Astrocyte (in vitro differentiated cells and primary cell): ENCODE measurements at regions not wholly inside any gene's neighbourhood (a gene's known extent, or its start where the extent isn't known, plus 50 kb on each side); places are given as distances from the start of the nearest gene placed in this dataset.

Experiments
- DNase-seq: peaks from one replicate; pipeline ENCODE4 v3.0.0-alpha.2; 2010; ENCODE audit warnings: low read depth
- FAIRE-seq: peaks from 2 replicates; lab custom pipeline; 2011; peaks lifted over from hg19 to GRCh38; lab: Jason Lieb, UNC
- H2AFZ ChIP-seq: 2 replicates; pipeline ENCODE4 v1.6.0; 2012; ENCODE audit warnings: low read depth, low read length, inconsistent platforms
- H3K27ac ChIP-seq: 2 replicates; pipeline ENCODE4 v1.5.1; 2011; ENCODE audit warnings: low read depth, low read length, inconsistent platforms
- H3K27me3 ChIP-seq: 2 replicates; pipeline ENCODE4 v1.6.0; 2011; ENCODE audit warnings: low read length, inconsistent platforms; ENCODE audit not compliant: insufficient read depth
- H3K36me3 ChIP-seq: 2 replicates; pipeline ENCODE4 v1.5.1; 2011; ENCODE audit warnings: low read length, inconsistent platforms; ENCODE audit not compliant: insufficient read depth
- H3K4me1 ChIP-seq: 2 replicates; pipeline ENCODE4 v1.5.1; 2011; ENCODE audit warnings: low read length, inconsistent platforms; ENCODE audit not compliant: insufficient read depth
- H3K4me2 ChIP-seq: 2 replicates; pipeline ENCODE4 v1.6.0; 2012; ENCODE audit warnings: low read length, inconsistent platforms
- H3K4me3 ChIP-seq: 2 replicates; pipeline ENCODE4 v1.5.1; 2011; ENCODE audit warnings: low read depth, mild to moderate bottlenecking, low read length, inconsistent platforms; ENCODE audit not compliant: insufficient read depth
- H3K79me2 ChIP-seq: 2 replicates; pipeline ENCODE4 v1.6.0; 2012; ENCODE audit warnings: mild to moderate bottlenecking, low read length, inconsistent platforms; ENCODE audit not compliant: insufficient read depth
- H3K9ac ChIP-seq: 2 replicates; pipeline ENCODE4 v1.6.0; 2012; ENCODE audit warnings: mild to moderate bottlenecking, low read length, inconsistent platforms
- H3K9me3 ChIP-seq: 2 replicates; pipeline ENCODE4 v1.5.1; 2012; ENCODE audit warnings: low read depth, mild to moderate bottlenecking, low read length, inconsistent platforms; ENCODE audit not compliant: insufficient read depth
- H4K20me1 ChIP-seq: 2 replicates; pipeline ENCODE4 v1.6.0; 2012; ENCODE audit warnings: low read length, inconsistent platforms; ENCODE audit not compliant: insufficient read depth
- H3K27ac Mint-ChIP-seq: one replicate; pipeline ENCODE4 v1.8.0; 2021; ENCODE audit warnings: mild to moderate bottlenecking, mixed read lengths; ENCODE audit not compliant: unreplicated experiment
- H3K27me3 Mint-ChIP-seq: one replicate; pipeline ENCODE4 v1.8.0; 2021; ENCODE audit warnings: low read depth, mixed read lengths; ENCODE audit not compliant: unreplicated experiment
- H3K36me3 Mint-ChIP-seq: one replicate; pipeline ENCODE4 v1.8.0; 2021; ENCODE audit warnings: low read depth, mixed read lengths; ENCODE audit not compliant: unreplicated experiment
- H3K4me1 Mint-ChIP-seq: one replicate; pipeline ENCODE4 v1.8.0; 2021; ENCODE audit warnings: low read depth, mixed read lengths; ENCODE audit not compliant: unreplicated experiment
- H3K4me3 Mint-ChIP-seq: one replicate; pipeline ENCODE4 v1.8.0; 2021; ENCODE audit warnings: mild to moderate bottlenecking, moderate library complexity, mixed read lengths; ENCODE audit not compliant: unreplicated experiment
- H3K9me3 Mint-ChIP-seq: one replicate; pipeline ENCODE4 v1.8.0; 2021; ENCODE audit warnings: mild to moderate bottlenecking, mixed read lengths; ENCODE audit not compliant: unreplicated experiment
- CTCF ChIP-seq: IDR thresholded peaks from 2 replicates; pipeline ENCODE4 v1.5.1; 2011; ENCODE audit warnings: low read depth, mild to moderate bottlenecking, inconsistent platforms, low read length, moderate library complexity; ENCODE audit not compliant: insufficient read depth
- EZH2 ChIP-seq: IDR thresholded peaks from 2 replicates; pipeline ENCODE4 v1.6.1; 2012; ENCODE audit warnings: mild to moderate bottlenecking, low read length, inconsistent platforms; ENCODE audit not compliant: insufficient read depth

- H3K36me3 ChIP-seq, result no peaks in the 10 kb centered on the region
- no peaks in the 10 kb centered on the region for H3K27me3 Mint-ChIP-seq
- no peaks in the 10 kb centered on the region for H3K9me3 Mint-ChIP-seq
- H3K79me2 ChIP-seq, result no peaks in the 10 kb centered on the region
- no peak overlapping the region for H3K27ac ChIP-seq
- H3K36me3 Mint-ChIP-seq, result no peaks in the 10 kb centered on the region
- H3K4me1 ChIP-seq, result peaks cover 13% of the 10 kb centered on the region
- H3K9ac ChIP-seq, result no peak overlapping the region
- H4K20me1 ChIP-seq, result no peaks in the 10 kb centered on the region
- DNase-seq, result no peak
- H3K4me3 ChIP-seq, result no peak overlapping the region
- TF ChIP-seq CTCF, result no peak
- no peak for TF ChIP-seq EZH2
- H3K27me3 ChIP-seq, result no peaks in the 10 kb centered on the region
- peaks cover 20% of the 10 kb centered on the region for H3K4me1 Mint-ChIP-seq
- peak overlapping the region; percentile 6 for H3K4me2 ChIP-seq
- no peak overlapping the region for H3K27ac Mint-ChIP-seq
- FAIRE-seq, result no peak
- no peak overlapping the region for H3K4me3 Mint-ChIP-seq
- H2AFZ ChIP-seq, result peak overlapping the region; percentile 63
- H3K9me3 ChIP-seq, result no peaks in the 10 kb centered on the region
Measured at GRCh38 chr9:129561594-129562281, 59.2 kb downstream of the C9orf50 start.

- H3K27ac Mint-ChIP-seq, result no peak overlapping the region
- Histone ChIP-seq H3K4me1 (peaks cover 19% of the 10 kb centered on the region), H3K4me2 (no peak overlapping the region), H4K20me1 (no peaks in the 10 kb centered on the region), H3K4me3 (no peak overlapping the region), H3K27me3 (no peaks in the 10 kb centered on the region), H3K79me2 (no peaks in the 10 kb centered on the region), H2AFZ (no peak overlapping the region), H3K27ac (no peak overlapping the region), H3K9me3 (no peaks in the 10 kb centered on the region), H3K9ac (no peak overlapping the region), H3K36me3 (no peaks in the 10 kb centered on the region)
- no peaks in the 10 kb centered on the region for H3K36me3 Mint-ChIP-seq
- no peak for DNase-seq
- peaks cover 25% of the 10 kb centered on the region for H3K4me1 Mint-ChIP-seq
- TF ChIP-seq EZH2 (no peak), CTCF (no peak)
- H3K27me3 Mint-ChIP-seq, result no peaks in the 10 kb centered on the region
- FAIRE-seq, result no peak
- H3K4me3 Mint-ChIP-seq, result no peak overlapping the region
- no peaks in the 10 kb centered on the region for H3K9me3 Mint-ChIP-seq
Measured at GRCh38 chr9:129560881-129561306, 60.0 kb downstream of the C9orf50 start.

GRCh38 chr9:129559506-129559881 is 61.4 kb downstream of the C9orf50 start:
- H3K79me2 ChIP-seq, result no peaks in the 10 kb centered on the region
- FAIRE-seq (no peak), DNase-seq (no peak)
- no peak overlapping the region for H3K4me3 ChIP-seq
- no peaks in the 10 kb centered on the region for H3K36me3 ChIP-seq
- TF ChIP-seq EZH2 (no peak), CTCF (no peak)
- Mint-ChIP-seq H3K36me3 (no peaks in the 10 kb centered on the region), H3K9me3 (no peaks in the 10 kb centered on the region), H3K4me1 (peaks cover 29% of the 10 kb centered on the region), H3K27ac (no peak overlapping the region), H3K27me3 (no peaks in the 10 kb centered on the region), H3K4me3 (no peak overlapping the region)
- no peaks in the 10 kb centered on the region for H3K9me3 ChIP-seq
- no peak overlapping the region for H3K27ac ChIP-seq
- no peaks in the 10 kb centered on the region for H3K27me3 ChIP-seq
- no peak overlapping the region for H2AFZ ChIP-seq
- H3K4me1 ChIP-seq, result peaks cover 19% of the 10 kb centered on the region
- H4K20me1 ChIP-seq, result no peaks in the 10 kb centered on the region
- H3K9ac ChIP-seq, result no peak overlapping the region
- H3K4me2 ChIP-seq, result no peak overlapping the region
